ENCODE measurements at regions not wholly inside any gene's neighbourhood (a gene's known extent, or its start where the extent isn't known, plus 50 kb on each side); places are given as distances from the start of the nearest gene placed in this dataset.
"Not testable (repeated sequence)": the region's sequence is repeated elsewhere in the genome, so short reads cannot be mapped to it uniquely, and the experiment has no call there.

- H2BK5ac ChIP-seq (ENCODE audit: low read length); H2BK120ac ChIP-seq (ENCODE audit: low read depth, low read length); H3K4ac ChIP-seq (ENCODE audit: low read depth, low read length); H4K8ac ChIP-seq (ENCODE audit: low read depth, low read length); H3K27me3 ChIP-seq (ENCODE audit: insufficient read depth, low read length, poor library complexity); H3K27ac ChIP-seq (ENCODE audit: low read depth, low read length); H3K4me1 ChIP-seq (ENCODE audit: control insufficient read depth, low read depth, low read length); H3K36me3 ChIP-seq (ENCODE audit: control insufficient read depth, insufficient read depth, low read length); H3K18ac ChIP-seq (ENCODE audit: low read length); H3K56ac ChIP-seq (ENCODE audit: low read length); H3K4me3 ChIP-seq (ENCODE audit: low read length); H3K23ac ChIP-seq (ENCODE audit: low read length); H3K4me2 ChIP-seq (ENCODE audit: low read length); H2BK15ac ChIP-seq (replicated peaks; ENCODE audit: low read depth); H4K5ac ChIP-seq (ENCODE audit: low read length); H3K79me2 ChIP-seq (ENCODE audit: control insufficient read depth, insufficient read depth, low read length); H3K9ac ChIP-seq (ENCODE audit: low read length); H3K79me1 ChIP-seq (ENCODE audit: low read length); H2AK5ac ChIP-seq (ENCODE audit: low read length); DNase-seq: not testable (repeated sequence)
- WGBS (ENCODE audit: extremely low coverage, insufficient coverage, low lambda C conversion rate): no CpG with 5 or more reads among the region's 2 CpGs
Measured at GRCh38 chr4:130079027-130079426, 983.1 kb downstream of the C4orf33 start.

GRCh38 chr4:130080872-130081451 is 985.0 kb downstream of the C4orf33 start:
- no peak overlapping the region for H3K23ac ChIP-seq (ENCODE audit: low read length)
- H2AK5ac ChIP-seq (ENCODE audit: low read length): no peak overlapping the region
- H3K18ac ChIP-seq (ENCODE audit: low read length): no peak overlapping the region
- no peak overlapping the region for H3K4me2 ChIP-seq (ENCODE audit: low read length)
- H4K5ac ChIP-seq (ENCODE audit: low read length): no peak overlapping the region
- no peaks in the 10 kb centered on the region for H3K36me3 ChIP-seq (ENCODE audit: control insufficient read depth, insufficient read depth, low read length)
- H2BK120ac ChIP-seq (ENCODE audit: low read depth, low read length): no peak overlapping the region
- H2BK5ac ChIP-seq (ENCODE audit: low read length): no peak overlapping the region
- H3K9ac ChIP-seq (ENCODE audit: low read length): no peak overlapping the region
- peak overlapping the region; percentile 28 for H3K27ac ChIP-seq (ENCODE audit: low read depth, low read length)
- no peak overlapping the region for H4K8ac ChIP-seq (ENCODE audit: low read depth, low read length)
- no CpG with 5 or more reads among the region's 4 CpGs for WGBS (ENCODE audit: extremely low coverage, insufficient coverage, low lambda C conversion rate)
- no peaks in the 10 kb centered on the region for H3K79me2 ChIP-seq (ENCODE audit: control insufficient read depth, insufficient read depth, low read length)
- H3K27me3 ChIP-seq (ENCODE audit: insufficient read depth, low read length, poor library complexity): no peaks in the 10 kb centered on the region
- no peak overlapping the region for H2BK15ac ChIP-seq (replicated peaks; ENCODE audit: low read depth)
- DNase-seq: no peak
- H3K56ac ChIP-seq (ENCODE audit: low read length): no peak overlapping the region
- H3K79me1 ChIP-seq (ENCODE audit: low read length): no peaks in the 10 kb centered on the region
- no peaks in the 10 kb centered on the region for H3K4me1 ChIP-seq (ENCODE audit: control insufficient read depth, low read depth, low read length)
- H3K4ac ChIP-seq (ENCODE audit: low read depth, low read length): no peak overlapping the region
- H3K4me3 ChIP-seq (ENCODE audit: low read length): no peak overlapping the region

GRCh38 chr4:130090427-130090826 is 994.5 kb downstream of the C4orf33 start:
- Histone ChIP-seq H3K79me2 (ENCODE audit: control insufficient read depth, insufficient read depth, low read length) (no peaks in the 10 kb centered on the region), H3K4ac (ENCODE audit: low read depth, low read length) (no peak overlapping the region), H4K8ac (ENCODE audit: low read depth, low read length) (no peak overlapping the region), H3K23ac (ENCODE audit: low read length) (no peak overlapping the region), H2AK5ac (ENCODE audit: low read length) (no peak overlapping the region), H2BK120ac (ENCODE audit: low read depth, low read length) (no peak overlapping the region), H3K18ac (ENCODE audit: low read length) (no peak overlapping the region), H3K4me1 (ENCODE audit: control insufficient read depth, low read depth, low read length) (no peaks in the 10 kb centered on the region), H2BK15ac (replicated peaks; ENCODE audit: low read depth) (no peak overlapping the region), H3K4me2 (ENCODE audit: low read length) (no peak overlapping the region), H4K5ac (ENCODE audit: low read length) (no peak overlapping the region), H3K79me1 (ENCODE audit: low read length) (no peaks in the 10 kb centered on the region), H3K4me3 (ENCODE audit: low read length) (no peak overlapping the region), H3K27me3 (ENCODE audit: insufficient read depth, low read length, poor library complexity) (no peaks in the 10 kb centered on the region), H3K27ac (ENCODE audit: low read depth, low read length) (no peak overlapping the region), H3K9ac (ENCODE audit: low read length) (no peak overlapping the region), H3K36me3 (ENCODE audit: control insufficient read depth, insufficient read depth, low read length) (no peaks in the 10 kb centered on the region), H3K56ac (ENCODE audit: low read length) (no peak overlapping the region), H2BK5ac (ENCODE audit: low read length) (no peak overlapping the region)
- no CpG with 5 or more reads among the region's 22 CpGs for WGBS (ENCODE audit: extremely low coverage, insufficient coverage, low lambda C conversion rate)
- DNase-seq: no peak

GRCh38 chr4:130092187-130093015 is 996.4 kb downstream of the C4orf33 start:
- Histone ChIP-seq H4K8ac (ENCODE audit: low read depth, low read length) (no peak overlapping the region), H3K56ac (ENCODE audit: low read length) (no peak overlapping the region), H3K9ac (ENCODE audit: low read length) (no peak overlapping the region), H2AK5ac (ENCODE audit: low read length) (no peak overlapping the region), H3K79me1 (ENCODE audit: low read length) (no peaks in the 10 kb centered on the region), H3K23ac (ENCODE audit: low read length) (no peak overlapping the region), H3K79me2 (ENCODE audit: control insufficient read depth, insufficient read depth, low read length) (no peaks in the 10 kb centered on the region), H2BK5ac (ENCODE audit: low read length) (no peak overlapping the region), H2BK15ac (replicated peaks; ENCODE audit: low read depth) (peak overlapping the region; percentile 36), H3K4me3 (ENCODE audit: low read length) (no peak overlapping the region), H2BK120ac (ENCODE audit: low read depth, low read length) (no peak overlapping the region), H3K18ac (ENCODE audit: low read length) (peak overlapping the region; percentile 39), H4K5ac (ENCODE audit: low read length) (no peak overlapping the region), H3K27me3 (ENCODE audit: insufficient read depth, low read length, poor library complexity) (no peaks in the 10 kb centered on the region), H3K4ac (ENCODE audit: low read depth, low read length) (no peak overlapping the region), H3K4me1 (ENCODE audit: control insufficient read depth, low read depth, low read length) (no peaks in the 10 kb centered on the region), H3K27ac (ENCODE audit: low read depth, low read length) (no peak overlapping the region), H3K36me3 (ENCODE audit: control insufficient read depth, insufficient read depth, low read length) (no peaks in the 10 kb centered on the region), H3K4me2 (ENCODE audit: low read length) (no peak overlapping the region)
- WGBS (ENCODE audit: extremely low coverage, insufficient coverage, low lambda C conversion rate): no CpG with 5 or more reads among the region's 8 CpGs
- DNase-seq: no peak

GRCh38 chr4:130099105-130099504 is 1003.2 kb downstream of the C4orf33 start:
- no peak overlapping the region for H3K27ac ChIP-seq (ENCODE audit: low read depth, low read length)
- H3K4me1 ChIP-seq (ENCODE audit: control insufficient read depth, low read depth, low read length): no peaks in the 10 kb centered on the region
- no peak overlapping the region for H3K4me3 ChIP-seq (ENCODE audit: low read length)
- no peak overlapping the region for H2AK5ac ChIP-seq (ENCODE audit: low read length)
- no peaks in the 10 kb centered on the region for H3K79me1 ChIP-seq (ENCODE audit: low read length)
- H3K79me2 ChIP-seq (ENCODE audit: control insufficient read depth, insufficient read depth, low read length): no peaks in the 10 kb centered on the region
- H2BK15ac ChIP-seq (replicated peaks; ENCODE audit: low read depth): no peak overlapping the region
- H2BK120ac ChIP-seq (ENCODE audit: low read depth, low read length): no peak overlapping the region
- H3K9ac ChIP-seq (ENCODE audit: low read length): no peak overlapping the region
- DNase-seq: no peak
- H3K4ac ChIP-seq (ENCODE audit: low read depth, low read length): no peak overlapping the region
- no peak overlapping the region for H2BK5ac ChIP-seq (ENCODE audit: low read length)
- no peak overlapping the region for H3K56ac ChIP-seq (ENCODE audit: low read length)
- no peak overlapping the region for H3K23ac ChIP-seq (ENCODE audit: low read length)
- H4K5ac ChIP-seq (ENCODE audit: low read length): no peak overlapping the region
- WGBS (ENCODE audit: extremely low coverage, insufficient coverage, low lambda C conversion rate): no CpG with 5 or more reads among the region's 1 CpG
- no peaks in the 10 kb centered on the region for H3K36me3 ChIP-seq (ENCODE audit: control insufficient read depth, insufficient read depth, low read length)
- H4K8ac ChIP-seq (ENCODE audit: low read depth, low read length): no peak overlapping the region
- H3K4me2 ChIP-seq (ENCODE audit: low read length): no peak overlapping the region
- no peaks in the 10 kb centered on the region for H3K27me3 ChIP-seq (ENCODE audit: insufficient read depth, low read length, poor library complexity)
- no peak overlapping the region for H3K18ac ChIP-seq (ENCODE audit: low read length)

GRCh38 chr4:130110189-130110588 is 1014.2 kb downstream of the C4orf33 start:
- no peak for DNase-seq
- H3K27me3 ChIP-seq (ENCODE audit: insufficient read depth, low read length, poor library complexity): no peaks in the 10 kb centered on the region
- no peaks in the 10 kb centered on the region for H3K79me2 ChIP-seq (ENCODE audit: control insufficient read depth, insufficient read depth, low read length)
- no peak overlapping the region for H3K4me2 ChIP-seq (ENCODE audit: low read length)
- H3K9ac ChIP-seq (ENCODE audit: low read length): no peak overlapping the region
- no peak overlapping the region for H2BK15ac ChIP-seq (replicated peaks; ENCODE audit: low read depth)
- no peaks in the 10 kb centered on the region for H3K36me3 ChIP-seq (ENCODE audit: control insufficient read depth, insufficient read depth, low read length)
- H4K8ac ChIP-seq (ENCODE audit: low read depth, low read length): no peak overlapping the region
- no peak overlapping the region for H2BK120ac ChIP-seq (ENCODE audit: low read depth, low read length)
- H2AK5ac ChIP-seq (ENCODE audit: low read length): no peak overlapping the region
- H3K56ac ChIP-seq (ENCODE audit: low read length): no peak overlapping the region
- no peak overlapping the region for H3K27ac ChIP-seq (ENCODE audit: low read depth, low read length)
- H3K4me1 ChIP-seq (ENCODE audit: control insufficient read depth, low read depth, low read length): no peaks in the 10 kb centered on the region
- no peak overlapping the region for H4K5ac ChIP-seq (ENCODE audit: low read length)
- no peak overlapping the region for H3K4me3 ChIP-seq (ENCODE audit: low read length)
- H3K18ac ChIP-seq (ENCODE audit: low read length): no peak overlapping the region
- no peak overlapping the region for H3K23ac ChIP-seq (ENCODE audit: low read length)
- H2BK5ac ChIP-seq (ENCODE audit: low read length): no peak overlapping the region
- H3K79me1 ChIP-seq (ENCODE audit: low read length): no peaks in the 10 kb centered on the region
- no peak overlapping the region for H3K4ac ChIP-seq (ENCODE audit: low read depth, low read length)
